Effector memory CD8-positive, alpha-beta T cell (primary cell): ENCODE measurements at regions not wholly inside any gene's neighbourhood (a gene's known extent, or its start where the extent isn't known, plus 50 kb on each side); places are given as distances from the start of the nearest gene placed in this dataset.
"Not testable (repeated sequence)": the region's sequence is repeated elsewhere in the genome, so short reads cannot be mapped to it uniquely, and the experiment has no call there.

Experiments used
- ATAC-seq: fragments of 150-1000 bp; cut with Tn5 transposase; replicated peaks from 2 replicates; pipeline ENCODE4 v1.10.0; 2021; ENCODE audit warnings: mild to moderate bottlenecking, moderate library complexity
- DNase-seq, 3 experiments: peaks; one replicate each; pipeline ENCODE4 v3.0.0; 2021
- H3K27ac Mint-ChIP-seq, 2 donors: one replicate each; pipeline ENCODE4 v1.8.0; 2022; ENCODE audit warnings: mild to moderate bottlenecking in 2 of 2, mixed read lengths in 2 of 2, moderate library complexity in 2 of 2
- H3K27me3 Mint-ChIP-seq, 2 donors: one replicate each; pipeline ENCODE4 v1.8.0; 2022; ENCODE audit warnings: mixed read lengths in 2 of 2
- H3K36me3 Mint-ChIP-seq: one replicate; pipeline ENCODE4 v1.8.0; 2022; ENCODE audit warnings: mild to moderate bottlenecking, moderate library complexity, mixed read lengths; ENCODE audit not compliant: insufficient read depth
- H3K4me1 Mint-ChIP-seq, 2 donors: one replicate each; pipeline ENCODE4 v1.8.0; 2022; ENCODE audit warnings: low read depth in 2 of 2, mixed read lengths in 2 of 2
- H3K4me3 Mint-ChIP-seq, 2 donors: one replicate each; pipeline ENCODE4 v1.8.0; 2022; ENCODE audit warnings: mild to moderate bottlenecking in 2 of 2, mixed read lengths in 2 of 2, moderate library complexity in 2 of 2
- H3K9me3 Mint-ChIP-seq, 2 donors: one replicate each; pipeline ENCODE4 v1.8.0; 2022; ENCODE audit warnings: mixed read lengths in 2 of 2

DNA sequence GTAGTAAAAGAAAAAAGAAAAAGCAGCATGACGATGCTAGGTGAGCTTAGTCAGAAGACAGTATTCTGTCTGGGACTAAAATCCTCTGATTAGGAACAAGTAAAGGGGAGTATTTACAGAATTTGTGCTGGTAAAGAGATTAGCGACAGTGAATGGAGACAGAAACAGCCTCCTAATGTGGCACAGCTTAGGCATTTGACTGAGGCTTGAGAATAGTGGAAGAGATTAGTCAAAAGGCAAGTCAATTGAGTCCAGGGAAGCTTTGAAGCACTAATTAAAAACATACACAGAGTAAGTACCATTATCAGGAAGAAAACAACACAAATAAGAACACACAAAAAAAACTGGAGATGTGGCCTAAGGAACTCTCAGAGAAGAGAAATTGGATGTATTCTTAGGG lies 131.9 kb upstream of the CLEC14A start:
- Mint-ChIP-seq H3K27ac (no peak overlapping the region), H3K4me1 (no peaks in the 10 kb centered on the region), H3K9me3 (peaks cover 0 to 7% of the 10 kb centered on the region in 2 donors), H3K36me3 (no peaks in the 10 kb centered on the region), H3K4me3 (no peak overlapping the region), H3K27me3 (no peaks in the 10 kb centered on the region)
- no peak for ATAC-seq
- DNase-seq, result no peak

DNA sequence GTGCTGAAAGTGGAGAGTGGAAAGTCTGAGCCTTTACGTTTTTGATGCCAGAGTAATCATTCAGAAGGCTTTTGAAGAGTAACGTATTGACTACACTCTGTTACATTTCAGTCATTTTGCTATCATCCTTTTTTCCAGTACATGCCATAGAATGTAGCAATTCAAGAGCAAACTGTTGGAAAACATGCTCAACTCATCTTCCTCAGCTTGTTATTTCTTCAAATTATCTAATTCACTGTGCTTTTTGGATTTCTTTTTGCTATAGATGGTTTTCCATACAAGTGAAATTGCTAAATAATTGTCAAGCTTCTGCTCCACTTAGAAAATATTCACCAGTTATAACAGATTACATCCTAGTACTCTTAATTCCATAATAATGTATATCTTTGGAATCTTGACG lies 129.9 kb upstream of the CLEC14A start:
- no peak for ATAC-seq
- Mint-ChIP-seq H3K36me3 (no peaks in the 10 kb centered on the region), H3K4me3 (no peak overlapping the region)

GRCh38 chr14:38385343-38385742 lies 129.4 kb upstream of the CLEC14A start:
- ATAC-seq (no peak), DNase-seq (no peak)
- no peaks in the 10 kb centered on the region for H3K36me3 Mint-ChIP-seq
- H3K9me3 Mint-ChIP-seq, result peaks cover 0 to 7% of the 10 kb centered on the region in 2 donors
- H3K4me3 Mint-ChIP-seq, result no peak overlapping the region
- no peaks in the 10 kb centered on the region for H3K27me3 Mint-ChIP-seq
- H3K4me1 Mint-ChIP-seq, result no peaks in the 10 kb centered on the region
- no peak overlapping the region for H3K27ac Mint-ChIP-seq

More for the DNA sequence above, 129.9 kb upstream of the CLEC14A start:
- DNase-seq, result no peak
- peaks cover 0 to 7% of the 10 kb centered on the region in 2 donors for H3K9me3 Mint-ChIP-seq
- no peaks in the 10 kb centered on the region for H3K27me3 Mint-ChIP-seq
- no peak overlapping the region for H3K27ac Mint-ChIP-seq
- H3K4me1 Mint-ChIP-seq, result no peaks in the 10 kb centered on the region

- peaks cover 2 to 13% of the 10 kb centered on the region in 2 donors for H3K9me3 Mint-ChIP-seq
These were observed 128.8 kb upstream of the CLEC14A start for GRCh38 chr14:38384741-38385140.

DNA sequence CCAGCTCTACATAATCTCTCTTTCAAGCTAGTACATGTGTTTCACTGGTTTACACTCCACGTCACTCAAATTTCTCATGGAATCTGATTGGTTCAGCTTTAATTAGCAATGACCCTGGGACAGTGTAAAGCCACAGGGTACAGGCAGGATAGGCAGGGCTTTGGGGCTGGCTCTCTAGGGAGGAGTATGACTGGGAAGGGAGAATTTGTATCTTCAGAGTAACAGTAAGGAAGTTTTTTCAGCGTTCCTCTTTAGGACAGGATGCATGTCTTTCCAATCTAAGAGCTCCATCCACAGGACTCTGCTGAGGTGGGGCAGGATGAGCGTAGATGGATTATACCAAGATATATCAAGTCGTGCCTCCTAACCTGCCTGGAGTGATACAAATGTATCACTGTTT lies 112.0 kb upstream of the CLEC14A start:
- peaks cover 0 to 7% of the 10 kb centered on the region in 2 donors for H3K9me3 Mint-ChIP-seq
- no peaks in the 10 kb centered on the region for H3K4me1 Mint-ChIP-seq
- H3K4me3 Mint-ChIP-seq, result no peak overlapping the region
- H3K36me3 Mint-ChIP-seq, result no peaks in the 10 kb centered on the region
- DNase-seq (no peak), ATAC-seq (no peak)
- H3K27me3 Mint-ChIP-seq, result peaks cover 0 to 4% of the 10 kb centered on the region in 2 donors
- H3K27ac Mint-ChIP-seq, result no peak overlapping the region

More at GRCh38 chr14:38384741-38385140, 128.8 kb upstream of the CLEC14A start:
- ATAC-seq (no peak), DNase-seq (no peak)
- Mint-ChIP-seq H3K4me3 (no peak overlapping the region), H3K27ac (no peak overlapping the region), H3K27me3 (no peaks in the 10 kb centered on the region), H3K4me1 (no peaks in the 10 kb centered on the region), H3K36me3 (no peaks in the 10 kb centered on the region)

DNA sequence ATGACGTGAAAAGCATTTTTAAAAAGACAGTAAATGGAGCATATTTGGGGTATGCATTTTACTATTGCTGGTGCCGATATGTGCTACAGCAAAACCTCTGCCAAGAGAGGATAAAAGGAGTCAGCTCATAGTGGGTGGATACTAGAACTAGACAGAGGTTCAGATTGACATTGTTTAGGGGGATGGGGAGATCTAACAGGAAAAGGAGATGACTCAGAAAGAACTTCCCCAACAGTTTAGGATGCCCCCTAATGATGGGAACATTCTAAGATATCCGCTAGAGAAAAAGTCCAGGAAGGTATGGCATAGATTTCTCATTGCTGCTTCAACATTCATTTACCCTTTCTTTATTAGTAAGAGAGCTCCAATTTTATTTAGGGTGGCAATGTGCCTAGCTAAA lies 110.5 kb upstream of the CLEC14A start:
- Mint-ChIP-seq H3K27me3 (peaks cover 0 to 4% of the 10 kb centered on the region in 2 donors), H3K4me3 (no peak overlapping the region), H3K4me1 (no peaks in the 10 kb centered on the region), H3K9me3 (peaks cover 0 to 7% of the 10 kb centered on the region in 2 donors), H3K27ac (no peak overlapping the region), H3K36me3 (no peaks in the 10 kb centered on the region)
- no peak for DNase-seq
- no peak for ATAC-seq

GRCh38 chr14:38363217-38363616 lies 107.3 kb upstream of the CLEC14A start:
- Mint-ChIP-seq H3K27me3 (no peaks in the 10 kb centered on the region), H3K27ac (no peak overlapping the region), H3K4me3 (no peak overlapping the region), H3K36me3 (no peaks in the 10 kb centered on the region), H3K4me1 (no peaks in the 10 kb centered on the region), H3K9me3 (peaks cover 0 to 7% of the 10 kb centered on the region in 2 donors)
- ATAC-seq (no peak), DNase-seq (no peak)

- Mint-ChIP-seq H3K4me3 (no peak overlapping the region), H3K36me3 (no peaks in the 10 kb centered on the region), H3K27me3 (no peaks in the 10 kb centered on the region), H3K4me1 (no peaks in the 10 kb centered on the region), H3K27ac (no peak overlapping the region), H3K9me3 (peaks cover 0 to 3% of the 10 kb centered on the region in 2 donors)
- ATAC-seq, result no peak
- no peak for DNase-seq
These were observed 101.7 kb upstream of the CLEC14A start for GRCh38 chr14:38357557-38357956.

DNA sequence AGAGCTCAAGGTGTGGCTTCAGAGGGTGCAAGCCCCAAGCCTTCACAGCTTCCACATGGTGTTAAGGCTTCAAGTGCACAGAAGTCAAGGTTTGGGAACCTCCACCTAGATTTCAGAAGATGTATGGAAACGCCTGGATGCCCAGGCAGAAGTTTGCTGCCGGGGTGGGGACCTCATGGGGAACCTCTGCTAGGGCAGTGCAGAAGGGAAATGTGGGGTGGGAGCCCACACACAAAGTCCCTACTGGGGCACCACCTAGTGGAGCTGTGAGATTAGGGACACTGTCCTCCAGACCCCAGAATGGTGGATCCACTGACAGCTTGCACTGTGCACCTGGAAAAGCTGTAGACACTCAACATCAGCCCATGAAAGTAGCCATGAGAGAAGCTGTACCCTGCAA lies 99.6 kb upstream of the CLEC14A start:
- not testable (repeated sequence) for ATAC-seq, H3K4me3 Mint-ChIP-seq, H3K27ac Mint-ChIP-seq, H3K36me3 Mint-ChIP-seq, H3K27me3 Mint-ChIP-seq, DNase-seq, H3K9me3 Mint-ChIP-seq, H3K4me1 Mint-ChIP-seq

DNA sequence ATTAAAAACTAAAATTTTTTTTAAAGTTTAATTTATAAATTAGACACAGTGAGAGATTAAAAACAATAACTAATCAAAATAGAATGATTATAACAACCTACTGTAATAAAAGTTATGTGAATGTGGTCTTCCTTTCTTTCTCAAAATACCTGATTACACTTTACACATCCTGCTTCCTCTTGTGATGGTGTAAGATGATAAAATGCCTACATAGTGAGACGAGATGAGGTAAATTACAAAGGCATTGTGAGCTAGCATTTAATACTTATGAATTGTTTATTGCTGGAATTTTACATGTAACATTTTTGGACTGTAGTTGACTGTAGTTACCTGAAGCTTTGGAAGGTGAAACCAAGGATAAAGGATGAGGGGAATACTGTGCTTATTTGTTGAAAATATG lies 94.2 kb upstream of the CLEC14A start:
- H3K27me3 Mint-ChIP-seq, result no peaks in the 10 kb centered on the region
- no peak for DNase-seq
- no peak for ATAC-seq
- no peak overlapping the region for H3K27ac Mint-ChIP-seq
- peaks cover 0 to 6% of the 10 kb centered on the region in 2 donors for H3K9me3 Mint-ChIP-seq
- no peaks in the 10 kb centered on the region for H3K36me3 Mint-ChIP-seq
- no peak overlapping the region for H3K4me3 Mint-ChIP-seq
- H3K4me1 Mint-ChIP-seq, result no peaks in the 10 kb centered on the region

DNA sequence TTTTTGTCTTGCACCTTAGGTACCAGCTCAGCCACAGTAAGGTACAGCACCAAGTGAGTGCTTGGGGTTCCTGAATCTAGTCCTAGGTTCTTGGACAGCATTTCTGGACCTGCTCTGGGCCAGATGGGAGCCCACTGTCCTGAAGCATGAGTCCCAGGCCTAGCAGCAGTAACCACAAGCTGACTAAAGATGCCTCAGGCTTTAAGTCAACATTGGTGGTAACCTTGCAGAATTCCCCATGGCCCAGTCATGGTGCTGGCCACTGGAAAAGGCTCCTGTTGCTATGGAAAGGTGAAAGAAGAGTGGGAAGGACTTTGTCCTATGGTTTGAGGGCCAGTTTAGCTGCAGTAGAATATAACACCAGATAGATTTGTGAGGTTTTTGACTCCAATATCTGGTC lies 86.9 kb upstream of the CLEC14A start:
- no peak for DNase-seq
- Mint-ChIP-seq H3K9me3 (peaks cover 0 to 3% of the 10 kb centered on the region in 2 donors), H3K4me3 (no peak overlapping the region), H3K27ac (no peak overlapping the region), H3K36me3 (no peaks in the 10 kb centered on the region), H3K27me3 (no peaks in the 10 kb centered on the region), H3K4me1 (no peaks in the 10 kb centered on the region)
- no peak for ATAC-seq

DNA sequence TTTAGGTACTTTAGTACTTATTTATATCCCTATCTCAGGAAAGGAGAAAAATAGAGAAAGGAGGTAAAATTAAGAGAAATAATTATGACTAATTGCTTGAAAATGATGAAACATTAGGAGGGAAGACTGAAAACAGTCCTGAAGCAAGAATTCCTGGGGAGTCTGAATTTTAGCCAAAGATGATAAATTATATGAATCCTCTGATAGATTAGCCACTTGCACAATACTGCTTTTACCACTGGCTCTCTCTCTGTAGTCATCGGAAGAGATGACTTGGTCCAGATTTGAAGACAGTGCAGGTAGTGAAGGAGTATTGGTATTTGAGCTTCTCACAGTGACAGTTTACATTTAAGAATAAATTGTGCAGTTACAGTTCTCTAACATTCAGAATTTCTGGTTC lies 83.8 kb upstream of the CLEC14A start:
- H3K4me1 Mint-ChIP-seq, result no peaks in the 10 kb centered on the region
- H3K27ac Mint-ChIP-seq, result no peak overlapping the region
- ATAC-seq (no peak), DNase-seq (no peak)
- H3K9me3 Mint-ChIP-seq, result no peaks in the 10 kb centered on the region
- H3K27me3 Mint-ChIP-seq, result no peaks in the 10 kb centered on the region
- H3K36me3 Mint-ChIP-seq, result no peaks in the 10 kb centered on the region
- H3K4me3 Mint-ChIP-seq, result no peak overlapping the region

DNA sequence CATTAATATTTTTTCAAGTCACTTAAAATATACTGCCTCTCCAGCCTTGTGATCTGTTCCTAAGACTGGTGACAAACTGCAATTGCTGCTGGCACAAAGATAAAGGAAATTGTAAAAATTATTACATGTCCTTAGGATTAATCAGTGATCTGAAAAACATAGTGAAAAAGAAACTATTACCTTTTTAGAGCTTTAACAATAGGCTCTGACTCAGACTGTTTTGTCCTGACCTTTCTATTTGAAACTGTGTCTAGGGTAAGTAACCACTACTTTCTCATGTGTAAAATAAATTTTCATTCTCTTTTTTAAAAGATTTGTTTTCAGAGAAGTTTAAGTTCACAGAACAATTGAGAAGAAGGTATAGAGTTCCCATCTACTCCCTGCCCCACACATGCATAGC lies 80.4 kb upstream of the CLEC14A start:
- H3K4me3 Mint-ChIP-seq, result no peak overlapping the region
- no peaks in the 10 kb centered on the region for H3K36me3 Mint-ChIP-seq
- no peaks in the 10 kb centered on the region for H3K9me3 Mint-ChIP-seq
- no peaks in the 10 kb centered on the region for H3K4me1 Mint-ChIP-seq
- ATAC-seq (no peak), DNase-seq (no peak)
- H3K27ac Mint-ChIP-seq, result no peak overlapping the region
- H3K27me3 Mint-ChIP-seq, result no peaks in the 10 kb centered on the region

GRCh38 chr14:38330275-38330674 lies 74.4 kb upstream of the CLEC14A start:
- ATAC-seq, result no peak
- Mint-ChIP-seq H3K4me3 (no peak overlapping the region), H3K9me3 (peaks cover 0 to 2% of the 10 kb centered on the region in 2 donors)

GRCh38 chr14:38329246-38329645 lies 73.4 kb upstream of the CLEC14A start:
- Mint-ChIP-seq H3K4me3 (no peak overlapping the region), H3K9me3 (peaks cover 0 to 2% of the 10 kb centered on the region in 2 donors), H3K27ac (no peak overlapping the region), H3K27me3 (no peaks in the 10 kb centered on the region), H3K4me1 (no peaks in the 10 kb centered on the region), H3K36me3 (no peaks in the 10 kb centered on the region)
- ATAC-seq (no peak), DNase-seq (no peak)

More at GRCh38 chr14:38330275-38330674, 74.4 kb upstream of the CLEC14A start:
- Mint-ChIP-seq H3K27me3 (no peaks in the 10 kb centered on the region), H3K27ac (no peak overlapping the region), H3K4me1 (no peaks in the 10 kb centered on the region), H3K36me3 (no peaks in the 10 kb centered on the region)
- no peak for DNase-seq
